IPS DF 6.9 (cell line): ENCODE measurements at regions not wholly inside any gene's neighbourhood (a gene's known extent, or its start where the extent isn't known, plus 50 kb on each side); places are given as distances from the start of the nearest gene placed in this dataset.

Source experiments
- DNase-seq: peaks from one replicate; pipeline ENCODE4 v3.0.0-alpha.2; 2013; ENCODE audit warnings: low read depth, low spot score
- H3K27ac ChIP-seq: one replicate; pipeline ENCODE4 v1.5.1; 2013; ENCODE audit warnings: low read length, control low read depth
- H3K27me3 ChIP-seq: 2 replicates; pipeline ENCODE4 v1.6.1; 2013; ENCODE audit warnings: mild to moderate bottlenecking, low read length; ENCODE audit not compliant: control insufficient read depth, insufficient read depth
- H3K36me3 ChIP-seq: 2 replicates; pipeline ENCODE4 v1.6.1; 2013; ENCODE audit warnings: low read length; ENCODE audit not compliant: control insufficient read depth, insufficient read depth
- H3K4me1 ChIP-seq: 2 replicates; pipeline ENCODE4 v1.6.1; 2013; ENCODE audit warnings: low read length; ENCODE audit not compliant: control insufficient read depth, insufficient read depth
- H3K4me3 ChIP-seq: 2 replicates; pipeline ENCODE4 v1.5.1; 2013; ENCODE audit warnings: mild to moderate bottlenecking, low read length
- H3K9me3 ChIP-seq: 2 replicates; pipeline ENCODE4 v1.6.1; 2013; ENCODE audit warnings: low read length, inconsistent platforms; ENCODE audit not compliant: control insufficient read depth, insufficient read depth
- WGBS: extraction: QIAGEN DNeasy Blood & Tissue Kit; methylation state at CpG from one replicate; pipeline ENCODE4 v1.1.7; 2013; ENCODE audit warnings: mixed read lengths, missing lambda C conversion rate; ENCODE audit not compliant: insufficient read length, insufficient coverage; 5-methylcytosine and 5-hydroxymethylcytosine counted together

- DNase-seq = peak; percentile 54
- Histone ChIP-seq H3K27ac (no peak overlapping the region), H3K4me1 (peaks cover 2% of the 10 kb centered on the region), H3K36me3 (no peaks in the 10 kb centered on the region), H3K9me3 (no peaks in the 10 kb centered on the region), H3K4me3 (no peak overlapping the region), H3K27me3 (no peaks in the 10 kb centered on the region)
These were observed 216.2 kb upstream of the ACTBL2 start for GRCh38 chr5:57698802-57699201.

- DNase-seq = no peak
- Histone ChIP-seq H3K4me1 (peaks cover 2% of the 10 kb centered on the region), H3K9me3 (no peaks in the 10 kb centered on the region), H3K36me3 (no peaks in the 10 kb centered on the region), H3K27me3 (no peaks in the 10 kb centered on the region), H3K27ac (no peak overlapping the region), H3K4me3 (no peak overlapping the region)
- WGBS = no CpG with 5 or more reads among the region's 2 CpGs
These were observed 215.5 kb upstream of the ACTBL2 start for GRCh38 chr5:57698086-57698485.

- no CpG with 5 or more reads among the region's 4 CpGs for WGBS
- DNase-seq = no peak
- peaks cover 2% of the 10 kb centered on the region for H3K4me1 ChIP-seq
- no peak overlapping the region for H3K4me3 ChIP-seq
- H3K27ac ChIP-seq = no peak overlapping the region
- no peaks in the 10 kb centered on the region for H3K27me3 ChIP-seq
- no peaks in the 10 kb centered on the region for H3K36me3 ChIP-seq
- no peaks in the 10 kb centered on the region for H3K9me3 ChIP-seq
These were observed 214.4 kb upstream of the ACTBL2 start for GRCh38 chr5:57696825-57697570.

GRCh38 chr5:57696389-57696769 is 213.8 kb upstream of the ACTBL2 start:
- DNase-seq = no peak
- Histone ChIP-seq H3K4me1 (peaks cover 2% of the 10 kb centered on the region), H3K27ac (no peak overlapping the region)

DNA sequence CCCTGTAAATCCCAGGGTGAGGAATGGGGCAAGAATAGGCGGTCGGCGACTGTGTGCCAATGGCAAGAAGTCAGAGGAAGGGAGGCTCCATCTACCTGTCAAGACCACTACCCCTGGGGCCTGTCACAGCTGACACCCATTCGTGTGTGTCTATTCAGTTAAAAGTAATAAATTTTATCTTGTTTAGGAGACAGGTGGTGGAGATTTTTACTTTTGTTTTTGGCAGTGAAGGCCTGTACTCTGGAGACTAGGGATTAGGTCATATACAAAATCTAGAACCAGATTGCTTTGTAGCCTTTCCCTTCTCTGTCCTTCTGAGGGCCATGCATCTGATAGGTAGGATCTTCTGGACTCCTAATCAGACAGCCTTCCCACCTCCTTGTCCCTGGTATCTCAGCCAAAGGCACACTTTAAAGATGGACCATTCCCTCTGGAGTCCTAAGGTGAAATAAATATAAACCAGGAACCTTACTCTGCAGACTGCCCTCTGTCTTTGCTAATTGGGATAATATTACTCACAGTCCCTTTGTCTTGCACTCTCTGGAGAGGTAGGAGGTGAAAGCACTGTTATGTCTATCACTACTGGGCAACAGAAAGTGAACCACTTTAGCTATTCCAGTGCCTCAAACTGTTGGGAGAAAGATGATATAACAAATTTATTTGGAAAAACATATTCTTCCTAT is 213.2 kb upstream of the ACTBL2 start:
- Histone ChIP-seq H3K4me1 (peaks cover 2% of the 10 kb centered on the region), H3K9me3 (no peaks in the 10 kb centered on the region), H3K4me3 (no peak overlapping the region), H3K36me3 (no peaks in the 10 kb centered on the region), H3K27ac (no peak overlapping the region), H3K27me3 (no peaks in the 10 kb centered on the region)
- DNase-seq = no peak
- WGBS = no CpG with 5 or more reads among the region's 4 CpGs

More at GRCh38 chr5:57696389-57696769, 213.8 kb upstream of the ACTBL2 start:
- no peaks in the 10 kb centered on the region for H3K27me3 ChIP-seq
- no peak overlapping the region for H3K4me3 ChIP-seq
- no peaks in the 10 kb centered on the region for H3K36me3 ChIP-seq
- H3K9me3 ChIP-seq = no peaks in the 10 kb centered on the region
- WGBS = no CpG with 5 or more reads among the region's 1 CpG

- Histone ChIP-seq H3K27ac (no peak overlapping the region), H3K9me3 (no peaks in the 10 kb centered on the region), H3K27me3 (no peaks in the 10 kb centered on the region), H3K4me3 (no peak overlapping the region), H3K36me3 (no peaks in the 10 kb centered on the region), H3K4me1 (peaks cover 2% of the 10 kb centered on the region)
- DNase-seq = no peak
- 100% methylated on average over 1 of the region's 5 CpGs for WGBS
These were observed 212.6 kb upstream of the ACTBL2 start for GRCh38 chr5:57695179-57695578.

DNA sequence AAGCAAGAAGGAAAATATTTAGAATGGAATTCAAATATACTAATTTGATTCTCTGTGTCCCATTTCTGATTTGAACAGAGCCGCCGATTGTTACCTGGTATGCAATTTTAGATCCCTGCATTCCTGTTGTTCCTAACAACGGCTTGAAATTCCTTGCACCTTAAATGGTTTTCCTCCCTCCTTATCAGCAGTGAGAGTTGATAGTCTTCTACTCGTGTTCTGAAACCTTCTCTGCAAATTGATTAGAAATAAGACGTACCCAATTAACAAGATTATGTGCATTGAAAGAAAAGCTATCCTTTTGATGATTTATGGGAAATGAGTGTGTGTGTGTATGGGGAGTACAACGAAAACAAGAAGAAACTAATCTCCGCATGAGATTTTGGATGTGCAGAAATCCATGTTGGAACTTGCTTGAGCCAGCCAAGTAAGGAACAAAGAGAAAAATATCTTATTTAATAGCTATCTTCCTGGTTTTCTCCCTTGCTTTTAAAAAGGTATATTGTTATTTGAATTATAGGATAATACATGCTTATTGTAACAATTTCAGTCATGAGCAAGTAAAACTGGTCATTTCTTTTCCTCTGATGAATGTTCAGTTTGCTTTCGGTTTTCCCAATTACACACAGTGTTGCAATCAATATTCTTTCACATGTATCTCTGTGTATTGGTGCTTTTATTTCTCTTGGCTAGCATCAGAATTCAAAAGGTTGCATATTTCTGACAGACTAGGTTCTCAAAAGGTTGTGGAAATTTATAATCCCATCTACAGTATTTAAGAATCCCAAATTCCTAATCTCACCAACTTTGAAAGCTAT is 211.1 kb upstream of the ACTBL2 start:
- no peaks in the 10 kb centered on the region for H3K9me3 ChIP-seq
- DNase-seq = no peak
- no CpG with 5 or more reads among the region's 8 CpGs for WGBS
- H3K27ac ChIP-seq = no peak overlapping the region
- no peaks in the 10 kb centered on the region for H3K4me1 ChIP-seq
- H3K4me3 ChIP-seq = no peak overlapping the region
- no peaks in the 10 kb centered on the region for H3K27me3 ChIP-seq
- H3K36me3 ChIP-seq = no peaks in the 10 kb centered on the region

- Histone ChIP-seq H3K4me1 (no peaks in the 10 kb centered on the region), H3K27me3 (no peaks in the 10 kb centered on the region), H3K36me3 (no peaks in the 10 kb centered on the region), H3K4me3 (no peak overlapping the region), H3K27ac (no peak overlapping the region), H3K9me3 (no peaks in the 10 kb centered on the region)
- peak; percentile 35 for DNase-seq
- no CpG with 5 or more reads among the region's 6 CpGs for WGBS
These were observed 210.2 kb upstream of the ACTBL2 start for GRCh38 chr5:57692582-57693487.

- no peaks in the 10 kb centered on the region for H3K27me3 ChIP-seq
- no peak overlapping the region for H3K4me3 ChIP-seq
- no CpG with 5 or more reads among the region's 2 CpGs for WGBS
- DNase-seq = no peak
- H3K9me3 ChIP-seq = no peaks in the 10 kb centered on the region
- no peaks in the 10 kb centered on the region for H3K4me1 ChIP-seq
- H3K36me3 ChIP-seq = no peaks in the 10 kb centered on the region
- no peak overlapping the region for H3K27ac ChIP-seq
These were observed 208.1 kb upstream of the ACTBL2 start for GRCh38 chr5:57690724-57691123.

DNA sequence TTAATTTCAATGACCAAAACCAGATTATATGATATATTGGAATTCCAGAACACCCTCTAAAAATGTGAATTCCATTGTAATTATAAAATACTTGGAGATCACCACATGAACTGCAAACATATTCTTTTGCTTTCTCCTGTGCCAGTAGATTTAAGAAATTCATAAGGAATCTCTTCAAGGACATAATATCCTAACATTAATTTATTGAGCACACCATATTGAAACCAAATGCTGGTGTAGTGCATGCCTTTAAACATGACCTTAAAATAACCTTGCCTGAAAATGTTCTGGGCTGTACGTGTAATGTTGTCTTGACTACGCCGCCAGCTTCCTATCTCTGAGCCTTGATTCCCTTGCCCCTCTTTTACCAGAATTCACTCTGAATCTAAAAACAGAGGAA is 205.0 kb upstream of the ACTBL2 start:
- no CpG with 5 or more reads among the region's 3 CpGs for WGBS
- H3K9me3 ChIP-seq = no peaks in the 10 kb centered on the region
- H3K27me3 ChIP-seq = no peaks in the 10 kb centered on the region
- DNase-seq = no peak
- no peaks in the 10 kb centered on the region for H3K4me1 ChIP-seq
- no peak overlapping the region for H3K4me3 ChIP-seq
- no peaks in the 10 kb centered on the region for H3K36me3 ChIP-seq
- no peak overlapping the region for H3K27ac ChIP-seq
